ENCODE measurements at regions not wholly inside any gene's neighbourhood (a gene's known extent, or its start where the extent isn't known, plus 50 kb on each side); places are given as distances from the start of the nearest gene placed in this dataset.

- H3K27ac ChIP-seq = no peak overlapping the region
- H3K4me2 ChIP-seq = no peak overlapping the region
- H4K20me1 ChIP-seq (ENCODE audit: insufficient read depth) = no peaks in the 10 kb centered on the region
- H3K27me3 ChIP-seq (ENCODE audit: insufficient read depth, low read depth) = no peaks in the 10 kb centered on the region
- CTCF ChIA-PET = no interaction called here
- no peaks in the 10 kb centered on the region for H3K4me1 ChIP-seq (replicated peaks; ENCODE audit: insufficient read depth)
- BruUV-seq (replicated peaks) = no TSS peak
- DNase-seq = no peak
- H3K9me2 ChIP-seq (ENCODE audit: insufficient read depth) = no peaks in the 10 kb centered on the region
- POLR2A ChIA-PET (ENCODE audit: unreplicated experiment) = no interaction called here
- no peak overlapping the region for H3K4me3 ChIP-seq
- no peaks in the 10 kb centered on the region for H3F3A ChIP-seq (ENCODE audit: insufficient read depth, low read depth)
- intact Hi-C loops (cut with micrococcal nuclease; ENCODE audit: unreplicated experiment) = no loop called here
- H2AFZ ChIP-seq = no peak overlapping the region
- H3K9me3 ChIP-seq (ENCODE audit: insufficient read depth, low read depth) = no peaks in the 10 kb centered on the region
- H3K36me3 ChIP-seq (ENCODE audit: low read depth) = no peaks in the 10 kb centered on the region
- no peaks in the 10 kb centered on the region for H3K79me2 ChIP-seq (ENCODE audit: low read depth)
- TF ChIP-seq CTCF (conservative IDR thresholded peaks at IDR 0.05) = no peak
- no peak for TF ChIP-seq EZH2 (IDR thresholded peaks at IDR 0.05; ENCODE audit: low read depth)
Observed at GRCh38 chr5:67643536-67643935, 446.9 kb upstream of the CD180 start.

GRCh38 chr5:67639976-67640375 lies 443.4 kb upstream of the CD180 start:
- no peaks in the 10 kb centered on the region for H3K36me3 ChIP-seq (ENCODE audit: low read depth)
- intact Hi-C loops (cut with micrococcal nuclease; ENCODE audit: unreplicated experiment) = no loop called here
- H3K9me2 ChIP-seq (ENCODE audit: insufficient read depth) = no peaks in the 10 kb centered on the region
- H3K9me3 ChIP-seq (ENCODE audit: insufficient read depth, low read depth) = no peaks in the 10 kb centered on the region
- BruUV-seq (replicated peaks) = no TSS peak
- DNase-seq = no peak
- no peaks in the 10 kb centered on the region for H3K4me1 ChIP-seq (replicated peaks; ENCODE audit: insufficient read depth)
- no peaks in the 10 kb centered on the region for H3F3A ChIP-seq (ENCODE audit: insufficient read depth, low read depth)
- H3K27ac ChIP-seq = no peak overlapping the region
- ChIA-PET POLR2A (ENCODE audit: unreplicated experiment) (no interaction called here), CTCF (no interaction called here)
- H3K4me2 ChIP-seq = no peak overlapping the region
- no peak overlapping the region for H2AFZ ChIP-seq
- no peaks in the 10 kb centered on the region for H3K27me3 ChIP-seq (ENCODE audit: insufficient read depth, low read depth)
- H4K20me1 ChIP-seq (ENCODE audit: insufficient read depth) = no peaks in the 10 kb centered on the region
- no peaks in the 10 kb centered on the region for H3K79me2 ChIP-seq (ENCODE audit: low read depth)
- TF ChIP-seq EZH2 (IDR thresholded peaks at IDR 0.05; ENCODE audit: low read depth) = no peak
- no peak for TF ChIP-seq CTCF (conservative IDR thresholded peaks at IDR 0.05)
- no peak overlapping the region for H3K4me3 ChIP-seq

- no peak overlapping the region for H2AFZ ChIP-seq
- no peaks in the 10 kb centered on the region for H3F3A ChIP-seq (ENCODE audit: insufficient read depth, low read depth)
- H3K36me3 ChIP-seq (ENCODE audit: low read depth) = no peaks in the 10 kb centered on the region
- ChIA-PET POLR2A (ENCODE audit: unreplicated experiment) (no interaction called here), CTCF (no interaction called here)
- no peaks in the 10 kb centered on the region for H3K4me1 ChIP-seq (replicated peaks; ENCODE audit: insufficient read depth)
- H3K9me3 ChIP-seq (ENCODE audit: insufficient read depth, low read depth) = no peaks in the 10 kb centered on the region; the same call in 1 of the 2 replicates
- H3K27ac ChIP-seq = no peak overlapping the region
- intact Hi-C loops (cut with micrococcal nuclease; ENCODE audit: unreplicated experiment) = no loop called here
- TF ChIP-seq CTCF (conservative IDR thresholded peaks at IDR 0.05) (no peak), EZH2 (IDR thresholded peaks at IDR 0.05; ENCODE audit: low read depth) (no peak)
- no peak overlapping the region for H3K4me2 ChIP-seq
- no peaks in the 10 kb centered on the region for H4K20me1 ChIP-seq (ENCODE audit: insufficient read depth)
- DNase-seq = no peak
- H3K4me3 ChIP-seq = no peak overlapping the region
- no peaks in the 10 kb centered on the region for H3K9me2 ChIP-seq (ENCODE audit: insufficient read depth)
- H3K27me3 ChIP-seq (ENCODE audit: insufficient read depth, low read depth) = no peaks in the 10 kb centered on the region
- H3K79me2 ChIP-seq (ENCODE audit: low read depth) = no peaks in the 10 kb centered on the region
- BruUV-seq (replicated peaks) = no TSS peak
Observed at GRCh38 chr5:67639313-67639712, 442.7 kb upstream of the CD180 start.
